ENCODE measurements at regions not wholly inside any gene's neighbourhood (a gene's known extent, or its start where the extent isn't known, plus 50 kb on each side); places are given as distances from the start of the nearest gene placed in this dataset.
"Not testable (repeated sequence)": the region's sequence is repeated elsewhere in the genome, so short reads cannot be mapped to it uniquely, and the experiment has no call there.

GRCh38 chr7:19916046-19916445 is 142.6 kb upstream of the TMEM196 start:
- no peak overlapping the region for H3K27ac ChIP-seq (ENCODE audit: low read length)
- H3K79me2 ChIP-seq (ENCODE audit: low read length): no peaks in the 10 kb centered on the region
- H3K4me2 ChIP-seq (ENCODE audit: low read depth, low read length, poor library complexity, severe bottlenecking): no peak overlapping the region
- H3K9me3 ChIP-seq (ENCODE audit: low read length): no peaks in the 10 kb centered on the region
- no peaks in the 10 kb centered on the region for H3K9me2 ChIP-seq (replicated peaks; ENCODE audit: insufficient read depth, low read length)
- DNase-seq: no peak
- H3K36me3 ChIP-seq (ENCODE audit: insufficient read depth, low read length): no peaks in the 10 kb centered on the region
- no peak overlapping the region for H2AFZ ChIP-seq (ENCODE audit: low read length)
- H3K4me3 ChIP-seq (ENCODE audit: low read length): no peak overlapping the region
- no peaks in the 10 kb centered on the region for H4K20me1 ChIP-seq (ENCODE audit: insufficient read depth, low read depth, low read length)
- H3K27me3 ChIP-seq (ENCODE audit: low read length): no peaks in the 10 kb centered on the region
- no peak overlapping the region for H3K9ac ChIP-seq (ENCODE audit: low read length)
- no peaks in the 10 kb centered on the region for H3K4me1 ChIP-seq (ENCODE audit: low read length)

GRCh38 chr7:19915596-19915995 is 142.2 kb upstream of the TMEM196 start:
- Histone ChIP-seq H3K4me1 (ENCODE audit: low read length) (no peaks in the 10 kb centered on the region), H3K36me3 (ENCODE audit: insufficient read depth, low read length) (no peaks in the 10 kb centered on the region), H2AFZ (ENCODE audit: low read length) (no peak overlapping the region), H3K9ac (ENCODE audit: low read length) (no peak overlapping the region), H3K4me3 (ENCODE audit: low read length) (no peak overlapping the region), H3K4me2 (ENCODE audit: low read depth, low read length, poor library complexity, severe bottlenecking) (no peak overlapping the region), H4K20me1 (ENCODE audit: insufficient read depth, low read depth, low read length) (no peaks in the 10 kb centered on the region), H3K27ac (ENCODE audit: low read length) (no peak overlapping the region), H3K79me2 (ENCODE audit: low read length) (no peaks in the 10 kb centered on the region), H3K9me3 (ENCODE audit: low read length) (no peaks in the 10 kb centered on the region), H3K9me2 (replicated peaks; ENCODE audit: insufficient read depth, low read length) (no peaks in the 10 kb centered on the region), H3K27me3 (ENCODE audit: low read length) (no peaks in the 10 kb centered on the region)
- no peak for DNase-seq

- no peaks in the 10 kb centered on the region for H3K9me2 ChIP-seq (replicated peaks; ENCODE audit: insufficient read depth, low read length)
- no peaks in the 10 kb centered on the region for H3K79me2 ChIP-seq (ENCODE audit: low read length)
- H3K4me3 ChIP-seq (ENCODE audit: low read length): no peak overlapping the region
- H4K20me1 ChIP-seq (ENCODE audit: insufficient read depth, low read depth, low read length): no peaks in the 10 kb centered on the region
- no peak overlapping the region for H2AFZ ChIP-seq (ENCODE audit: low read length)
- no peaks in the 10 kb centered on the region for H3K27me3 ChIP-seq (ENCODE audit: low read length)
- no peak for DNase-seq
- no peak overlapping the region for H3K9ac ChIP-seq (ENCODE audit: low read length)
- H3K27ac ChIP-seq (ENCODE audit: low read length): no peak overlapping the region
- no peak overlapping the region for H3K4me2 ChIP-seq (ENCODE audit: low read depth, low read length, poor library complexity, severe bottlenecking)
- no peaks in the 10 kb centered on the region for H3K9me3 ChIP-seq (ENCODE audit: low read length)
- no peaks in the 10 kb centered on the region for H3K4me1 ChIP-seq (ENCODE audit: low read length)
- no peaks in the 10 kb centered on the region for H3K36me3 ChIP-seq (ENCODE audit: insufficient read depth, low read length)
Observed at GRCh38 chr7:19914866-19915265, 141.4 kb upstream of the TMEM196 start.

- Histone ChIP-seq H3K27me3 (ENCODE audit: low read length) (no peaks in the 10 kb centered on the region), H4K20me1 (ENCODE audit: insufficient read depth, low read depth, low read length) (no peaks in the 10 kb centered on the region), H3K27ac (ENCODE audit: low read length) (no peak overlapping the region), H3K4me2 (ENCODE audit: low read depth, low read length, poor library complexity, severe bottlenecking) (no peak overlapping the region), H3K4me3 (ENCODE audit: low read length) (no peak overlapping the region), H3K4me1 (ENCODE audit: low read length) (no peaks in the 10 kb centered on the region), H3K9ac (ENCODE audit: low read length) (no peak overlapping the region), H2AFZ (ENCODE audit: low read length) (no peak overlapping the region), H3K79me2 (ENCODE audit: low read length) (no peaks in the 10 kb centered on the region), H3K9me3 (ENCODE audit: low read length) (no peaks in the 10 kb centered on the region), H3K36me3 (ENCODE audit: insufficient read depth, low read length) (no peaks in the 10 kb centered on the region), H3K9me2 (replicated peaks; ENCODE audit: insufficient read depth, low read length) (no peaks in the 10 kb centered on the region)
- no peak for DNase-seq
Observed at GRCh38 chr7:19900118-19900517, 126.7 kb upstream of the TMEM196 start.

- Histone ChIP-seq H3K9ac (ENCODE audit: low read length) (no peak overlapping the region), H3K4me2 (ENCODE audit: low read depth, low read length, poor library complexity, severe bottlenecking) (no peak overlapping the region), H3K4me1 (ENCODE audit: low read length) (no peaks in the 10 kb centered on the region), H3K9me3 (ENCODE audit: low read length) (no peaks in the 10 kb centered on the region), H2AFZ (ENCODE audit: low read length) (no peak overlapping the region), H3K9me2 (replicated peaks; ENCODE audit: insufficient read depth, low read length) (no peaks in the 10 kb centered on the region), H3K27me3 (ENCODE audit: low read length) (no peaks in the 10 kb centered on the region), H3K4me3 (ENCODE audit: low read length) (no peak overlapping the region), H3K79me2 (ENCODE audit: low read length) (no peaks in the 10 kb centered on the region), H4K20me1 (ENCODE audit: insufficient read depth, low read depth, low read length) (no peaks in the 10 kb centered on the region), H3K27ac (ENCODE audit: low read length) (no peak overlapping the region), H3K36me3 (ENCODE audit: insufficient read depth, low read length) (no peaks in the 10 kb centered on the region)
- DNase-seq: no peak
Observed at GRCh38 chr7:19899529-19899928, 126.1 kb upstream of the TMEM196 start.

GRCh38 chr7:19882893-19883292 is 109.5 kb upstream of the TMEM196 start:
- H3K4me2 ChIP-seq (ENCODE audit: low read depth, low read length, poor library complexity, severe bottlenecking); DNase-seq; H3K9ac ChIP-seq (ENCODE audit: low read length); H4K20me1 ChIP-seq (ENCODE audit: insufficient read depth, low read depth, low read length); H3K9me2 ChIP-seq (replicated peaks; ENCODE audit: insufficient read depth, low read length); H3K27me3 ChIP-seq (ENCODE audit: low read length); H3K9me3 ChIP-seq (ENCODE audit: low read length); H3K79me2 ChIP-seq (ENCODE audit: low read length); H3K4me1 ChIP-seq (ENCODE audit: low read length); H3K36me3 ChIP-seq (ENCODE audit: insufficient read depth, low read length); H3K4me3 ChIP-seq (ENCODE audit: low read length); H2AFZ ChIP-seq (ENCODE audit: low read length); H3K27ac ChIP-seq (ENCODE audit: low read length): not testable (repeated sequence)

- no peak overlapping the region for H3K27ac ChIP-seq (ENCODE audit: low read length)
Observed at GRCh38 chr7:19872094-19872493, 98.7 kb upstream of the TMEM196 start.

GRCh38 chr7:19871102-19871501 is 97.7 kb upstream of the TMEM196 start:
- Histone ChIP-seq H3K27me3 (ENCODE audit: low read length) (no peaks in the 10 kb centered on the region), H3K4me3 (ENCODE audit: low read length) (no peak overlapping the region), H3K79me2 (ENCODE audit: low read length) (no peaks in the 10 kb centered on the region), H3K36me3 (ENCODE audit: insufficient read depth, low read length) (no peaks in the 10 kb centered on the region), H3K9ac (ENCODE audit: low read length) (no peak overlapping the region), H2AFZ (ENCODE audit: low read length) (no peak overlapping the region), H3K4me1 (ENCODE audit: low read length) (peaks cover 9% of the 10 kb centered on the region), H3K9me2 (replicated peaks; ENCODE audit: insufficient read depth, low read length) (no peaks in the 10 kb centered on the region), H3K9me3 (ENCODE audit: low read length) (no peaks in the 10 kb centered on the region), H3K27ac (ENCODE audit: low read length) (no peak overlapping the region), H3K4me2 (ENCODE audit: low read depth, low read length, poor library complexity, severe bottlenecking) (no peak overlapping the region), H4K20me1 (ENCODE audit: insufficient read depth, low read depth, low read length) (no peaks in the 10 kb centered on the region)
- no peak for DNase-seq

More at GRCh38 chr7:19872094-19872493, 98.7 kb upstream of the TMEM196 start:
- no peak for DNase-seq
- no peaks in the 10 kb centered on the region for H3K27me3 ChIP-seq (ENCODE audit: low read length)
- H3K4me1 ChIP-seq (ENCODE audit: low read length): peaks cover 9% of the 10 kb centered on the region
- H3K4me3 ChIP-seq (ENCODE audit: low read length): no peak overlapping the region
- H3K9me2 ChIP-seq (replicated peaks; ENCODE audit: insufficient read depth, low read length): no peaks in the 10 kb centered on the region
- no peaks in the 10 kb centered on the region for H3K36me3 ChIP-seq (ENCODE audit: insufficient read depth, low read length)
- H3K4me2 ChIP-seq (ENCODE audit: low read depth, low read length, poor library complexity, severe bottlenecking): no peak overlapping the region
- H3K79me2 ChIP-seq (ENCODE audit: low read length): no peaks in the 10 kb centered on the region
- no peaks in the 10 kb centered on the region for H4K20me1 ChIP-seq (ENCODE audit: insufficient read depth, low read depth, low read length)
- H3K9me3 ChIP-seq (ENCODE audit: low read length): no peaks in the 10 kb centered on the region
- H2AFZ ChIP-seq (ENCODE audit: low read length): no peak overlapping the region
- H3K9ac ChIP-seq (ENCODE audit: low read length): no peak overlapping the region

- no peak overlapping the region for H3K27ac ChIP-seq (ENCODE audit: low read length)
- no peak for DNase-seq
Observed at GRCh38 chr7:19869979-19870378, 96.6 kb upstream of the TMEM196 start.

More at GRCh38 chr7:19869979-19870378, 96.6 kb upstream of the TMEM196 start:
- peaks cover 9% of the 10 kb centered on the region for H3K4me1 ChIP-seq (ENCODE audit: low read length)
- H3K36me3 ChIP-seq (ENCODE audit: insufficient read depth, low read length): no peaks in the 10 kb centered on the region
- H3K79me2 ChIP-seq (ENCODE audit: low read length): no peaks in the 10 kb centered on the region
- H3K9me2 ChIP-seq (replicated peaks; ENCODE audit: insufficient read depth, low read length): no peaks in the 10 kb centered on the region
- H3K27me3 ChIP-seq (ENCODE audit: low read length): no peaks in the 10 kb centered on the region
- H2AFZ ChIP-seq (ENCODE audit: low read length): no peak overlapping the region
- no peak overlapping the region for H3K4me3 ChIP-seq (ENCODE audit: low read length)
- H3K9me3 ChIP-seq (ENCODE audit: low read length): no peaks in the 10 kb centered on the region
- no peak overlapping the region for H3K4me2 ChIP-seq (ENCODE audit: low read depth, low read length, poor library complexity, severe bottlenecking)
- no peaks in the 10 kb centered on the region for H4K20me1 ChIP-seq (ENCODE audit: insufficient read depth, low read depth, low read length)
- no peak overlapping the region for H3K9ac ChIP-seq (ENCODE audit: low read length)
